ENCODE measurements at regions not wholly inside any gene's neighbourhood (a gene's known extent, or its start where the extent isn't known, plus 50 kb on each side); places are given as distances from the start of the nearest gene placed in this dataset.

- TF ChIP-seq, protein P1, sequence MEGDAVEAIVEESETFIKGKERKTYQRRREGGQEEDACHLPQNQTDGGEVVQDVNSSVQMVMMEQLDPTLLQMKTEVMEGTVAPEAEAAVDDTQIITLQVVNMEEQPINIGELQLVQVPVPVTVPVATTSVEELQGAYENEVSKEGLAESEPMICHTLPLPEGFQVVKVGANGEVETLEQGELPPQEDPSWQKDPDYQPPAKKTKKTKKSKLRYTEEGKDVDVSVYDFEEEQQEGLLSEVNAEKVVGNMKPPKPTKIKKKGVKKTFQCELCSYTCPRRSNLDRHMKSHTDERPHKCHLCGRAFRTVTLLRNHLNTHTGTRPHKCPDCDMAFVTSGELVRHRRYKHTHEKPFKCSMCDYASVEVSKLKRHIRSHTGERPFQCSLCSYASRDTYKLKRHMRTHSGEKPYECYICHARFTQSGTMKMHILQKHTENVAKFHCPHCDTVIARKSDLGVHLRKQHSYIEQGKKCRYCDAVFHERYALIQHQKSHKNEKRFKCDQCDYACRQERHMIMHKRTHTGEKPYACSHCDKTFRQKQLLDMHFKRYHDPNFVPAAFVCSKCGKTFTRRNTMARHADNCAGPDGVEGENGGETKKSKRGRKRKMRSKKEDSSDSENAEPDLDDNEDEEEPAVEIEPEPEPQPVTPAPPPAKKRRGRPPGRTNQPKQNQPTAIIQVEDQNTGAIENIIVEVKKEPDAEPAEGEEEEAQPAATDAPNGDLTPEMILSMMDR (conservative IDR thresholded peaks at IDR 0.05; ENCODE audit: low read length): no peak
- no peak for TF ChIP-seq EZH2phosphoT487 (IDR thresholded peaks at IDR 0.05; ENCODE audit: borderline replicate concordance)
Observed at GRCh38 chr2:8229546-8229986, 452.3 kb upstream of the ID2 start.

All from Loucy (cell line).